GM13976 (cell line): ENCODE measurements at regions not wholly inside any gene's neighbourhood (a gene's known extent, or its start where the extent isn't known, plus 50 kb on each side); places are given as distances from the start of the nearest gene placed in this dataset.

ENCODE experiments used
- DNase-seq: peaks from one replicate; pipeline ENCODE4 v3.0.0; 2012; ENCODE audit warnings: low spot score
- CTCF ChIP-seq: IDR thresholded peaks from 2 replicates; pipeline ENCODE4 v1.5.1; 2012; ENCODE audit warnings: borderline replicate concordance, mild to moderate bottlenecking; ENCODE audit not compliant: insufficient read depth; ENCODE audit errors: extremely low read depth, missing control alignments, control extremely low read depth
- in situ Hi-C: fragments of 300-500 bp; cut with MboI; formaldehyde crosslinking; loops from one replicate; pipeline ENCODE4 v1.12.0; 2022; ENCODE audit warnings: low sequenced_read_pairs, mixed read lengths, inconsistent platforms; ENCODE audit not compliant: unreplicated experiment

GRCh38 chr13:22316494-22317025 is 645.7 kb downstream of the FGF9 start:
- DNase-seq: no peak
- in situ Hi-C loops: no loop called here
- TF ChIP-seq CTCF: no peak

GRCh38 chr13:22320991-22321390 is 650.1 kb downstream of the FGF9 start:
- in situ Hi-C loops: no loop called here
- DNase-seq: no peak
- no peak for TF ChIP-seq CTCF

- no peak for TF ChIP-seq CTCF
- DNase-seq: no peak
- in situ Hi-C loops: no loop called here
Measured at GRCh38 chr13:22325761-22326160, 654.9 kb downstream of the FGF9 start.

GRCh38 chr13:22332416-22332815 is 661.5 kb downstream of the FGF9 start:
- in situ Hi-C loops: no loop called here
- no peak for TF ChIP-seq CTCF
- no peak for DNase-seq

- in situ Hi-C loops: no loop called here
- DNase-seq: no peak
- TF ChIP-seq CTCF: no peak
Measured at GRCh38 chr13:22336460-22336859, 665.6 kb downstream of the FGF9 start.

GRCh38 chr13:22357132-22357531 is 686.3 kb downstream of the FGF9 start:
- DNase-seq: no peak
- in situ Hi-C loops: no loop called here
- no peak for TF ChIP-seq CTCF

GRCh38 chr13:22369090-22369489 is 698.2 kb downstream of the FGF9 start:
- in situ Hi-C loops: no loop called here
- TF ChIP-seq CTCF: no peak
- no peak for DNase-seq
